HG03521 (cell line): ENCODE measurements at regions not wholly inside any gene's neighbourhood (a gene's known extent, or its start where the extent isn't known, plus 50 kb on each side); places are given as distances from the start of the nearest gene placed in this dataset.

ENCODE experiments used
- ATAC-seq: cut with Tn5 transposase; IDR thresholded peaks from one replicate; pipeline ENCODE4 v1.9.1; 2021; ENCODE audit warnings: mild to moderate bottlenecking, moderate library complexity; ENCODE audit not compliant: unreplicated experiment

DNA sequence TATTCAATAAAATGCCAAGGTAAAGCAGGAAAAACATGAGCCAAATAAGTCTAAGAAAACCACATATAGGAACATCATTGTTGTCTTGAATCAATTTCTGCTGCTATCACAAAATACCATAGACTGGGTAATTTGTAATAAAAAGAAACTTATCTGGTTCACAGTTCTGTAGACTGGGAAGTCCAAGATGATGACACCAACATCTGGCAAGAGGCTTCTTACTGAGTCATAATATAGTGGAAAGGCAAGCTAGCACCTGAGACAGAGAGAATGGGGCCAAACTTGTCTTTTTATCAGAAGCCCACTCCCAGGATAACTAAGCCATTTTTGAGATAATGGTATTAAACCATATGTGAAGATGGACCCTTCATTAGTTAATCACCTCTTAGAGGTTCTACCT, 975.9 kb downstream of the FLRT2 start:
- no peak for ATAC-seq

DNA sequence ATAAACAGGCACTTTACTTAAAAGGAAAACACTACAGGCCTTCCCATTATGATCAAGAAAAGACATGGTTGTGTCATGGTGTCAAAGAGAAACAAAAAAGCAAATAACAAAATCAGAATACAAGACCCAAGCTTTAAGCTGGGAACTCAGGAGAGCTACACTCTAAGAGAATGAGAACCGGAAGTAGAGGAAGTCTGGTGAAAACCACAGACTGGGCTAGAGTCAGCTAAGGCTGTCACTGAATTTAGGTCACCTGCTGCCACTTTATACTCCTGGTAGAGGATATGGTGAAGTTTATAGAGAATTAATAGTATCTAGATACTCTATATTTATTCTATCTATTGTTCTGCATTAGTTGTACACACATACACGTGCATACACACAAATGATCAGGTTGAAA, 971.7 kb downstream of the FLRT2 start:
- ATAC-seq = no peak

DNA sequence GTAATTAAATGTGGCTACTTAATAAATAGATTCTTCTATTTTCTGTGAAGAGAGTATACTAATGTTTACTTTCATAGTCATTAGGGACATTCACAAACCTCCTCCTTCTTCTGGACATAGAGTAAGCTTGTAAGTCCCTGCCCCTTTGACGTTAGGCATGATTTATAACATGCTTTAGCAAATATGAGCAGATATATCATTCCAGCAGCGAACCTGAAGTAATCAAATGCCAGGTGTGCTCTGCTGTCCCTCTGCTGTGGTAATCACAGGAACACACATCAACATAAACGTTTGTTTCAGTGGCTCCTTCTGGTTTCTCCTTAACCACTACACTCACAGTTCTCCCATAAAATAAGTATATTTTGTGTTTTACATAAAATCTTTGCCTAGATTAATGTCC, 961.8 kb downstream of the FLRT2 start:
- no peak for ATAC-seq

DNA sequence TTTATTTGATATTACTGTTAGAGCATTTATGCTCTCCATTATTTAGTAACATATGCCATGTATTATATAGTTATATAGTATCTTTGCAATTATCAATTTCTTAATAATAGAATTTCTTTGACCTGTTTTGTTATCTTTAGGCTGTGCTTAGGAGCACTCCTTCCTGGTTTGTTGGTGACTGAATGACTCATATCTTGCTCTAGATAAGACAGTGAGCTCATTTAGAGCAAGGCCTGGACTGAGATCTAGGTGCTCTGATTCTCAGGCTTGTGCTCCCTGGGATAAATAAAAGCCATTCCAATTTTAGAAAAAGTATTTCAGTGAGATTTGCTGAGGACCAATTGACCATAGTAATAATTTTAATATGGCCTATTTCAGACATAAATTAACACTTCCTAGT, 951.2 kb downstream of the FLRT2 start:
- ATAC-seq = no peak

DNA sequence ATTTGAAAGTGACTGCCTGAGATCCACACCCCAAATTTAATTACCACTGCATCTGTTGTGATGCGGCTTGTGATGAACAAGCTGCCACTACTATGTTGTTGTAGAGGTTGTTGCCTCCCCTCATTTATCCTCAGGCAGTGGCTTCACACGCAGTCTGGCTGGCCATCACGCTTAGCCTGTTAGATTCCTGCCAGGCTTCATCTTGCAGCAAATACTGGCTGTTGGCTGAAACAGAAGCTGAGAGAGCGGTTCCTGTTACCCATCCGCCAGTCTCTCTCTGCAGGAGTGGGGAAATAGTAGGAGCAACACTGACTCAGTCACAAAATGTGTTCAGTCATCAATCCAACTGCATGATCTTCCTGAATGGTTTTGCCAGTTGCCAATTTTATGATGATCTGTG, 934.4 kb downstream of the FLRT2 start:
- ATAC-seq = no peak

DNA sequence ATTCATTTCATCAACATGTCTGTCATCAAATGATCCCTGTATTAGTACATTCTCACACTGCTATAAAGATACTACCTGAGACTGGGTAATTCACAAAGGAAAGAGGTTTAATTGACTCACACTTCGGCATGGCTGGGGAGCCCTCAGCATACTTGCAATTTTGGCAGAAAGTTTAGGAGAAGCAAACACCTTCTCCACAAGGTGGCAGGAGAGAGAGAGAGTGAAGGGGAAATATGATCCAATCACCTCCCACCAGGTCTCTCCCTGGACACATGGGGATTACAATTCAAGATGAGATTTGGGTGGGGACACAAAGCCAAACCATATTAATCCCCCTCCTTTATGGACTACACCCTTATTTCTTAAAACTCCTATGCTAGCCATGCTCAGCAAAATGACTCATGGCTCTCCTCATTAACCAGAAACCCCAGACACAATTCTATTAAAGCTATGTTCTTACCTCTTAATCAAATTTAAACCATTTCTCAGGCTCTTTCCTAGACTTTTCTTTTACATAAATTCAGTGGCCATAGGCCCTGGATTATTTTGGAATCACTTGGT, 932.3 kb downstream of the FLRT2 start:
- no peak for ATAC-seq

DNA sequence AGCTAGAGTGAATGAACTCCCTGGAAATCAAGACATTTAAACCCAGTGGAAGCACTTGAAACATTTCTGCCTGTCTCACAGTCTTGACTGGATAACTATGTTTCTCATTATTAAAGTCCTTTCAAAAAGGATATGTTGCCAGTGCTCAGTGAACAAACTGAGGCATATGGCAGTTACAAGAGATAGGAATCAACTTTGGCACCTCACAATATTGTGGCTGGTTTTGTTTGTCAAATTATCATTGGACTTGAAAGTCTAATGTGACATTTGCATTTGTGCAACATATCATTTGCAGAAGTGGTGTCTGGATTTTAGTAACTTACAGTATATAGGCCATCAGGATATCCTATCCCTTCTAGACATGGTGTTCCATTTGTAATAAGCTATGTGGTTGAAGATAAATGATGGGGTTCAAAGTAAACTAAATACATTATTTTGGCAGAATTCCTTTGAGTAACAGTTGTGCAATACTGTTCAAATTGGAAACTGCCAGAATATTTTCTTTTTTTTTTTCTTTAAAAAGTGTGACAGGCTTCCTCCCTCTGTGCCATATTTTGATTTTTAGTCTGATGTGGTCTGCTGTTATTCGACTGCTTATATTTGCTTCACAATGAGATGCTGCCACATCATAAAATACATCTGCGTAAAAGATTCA, 927.7 kb downstream of the FLRT2 start:
- ATAC-seq = no peak

DNA sequence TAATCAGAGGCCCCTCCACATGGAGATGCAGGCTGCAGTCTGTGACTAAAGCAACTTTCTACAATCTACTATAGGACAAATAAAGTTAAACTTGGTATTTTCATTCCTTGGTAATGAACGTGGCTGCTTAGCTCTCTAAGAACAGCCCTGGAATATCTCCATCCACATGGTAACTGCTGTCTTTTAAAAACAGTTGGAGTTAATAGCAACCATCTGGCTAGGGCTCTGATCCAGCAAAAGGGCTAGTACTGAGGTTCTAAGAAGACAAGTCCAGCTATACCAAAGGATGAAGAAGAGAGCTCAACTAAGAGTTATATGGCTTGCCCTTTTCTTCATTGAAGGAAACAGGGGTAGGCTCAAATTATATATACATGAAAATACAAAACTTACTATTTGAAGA, 920.1 kb downstream of the FLRT2 start:
- no peak for ATAC-seq

DNA sequence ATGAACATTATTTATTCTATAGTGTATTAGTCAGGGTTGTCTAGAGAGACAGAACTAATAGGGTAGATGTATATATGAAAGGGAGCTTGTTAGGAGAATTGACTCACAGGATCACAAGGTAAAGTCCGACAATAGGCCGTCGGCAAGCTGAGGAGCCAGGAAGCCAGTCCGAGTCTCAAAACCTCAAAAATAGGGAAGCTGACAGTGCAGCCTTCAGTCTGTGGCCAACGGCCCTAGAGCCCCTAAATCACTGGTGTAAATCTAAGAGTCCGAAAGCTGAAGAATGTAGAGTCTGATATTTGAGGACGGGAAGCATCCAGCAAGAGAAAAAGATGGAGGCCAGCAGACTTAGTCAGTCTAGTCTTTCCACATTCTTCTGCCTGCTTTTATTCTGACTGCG, 912.2 kb downstream of the FLRT2 start:
- ATAC-seq = no peak

DNA sequence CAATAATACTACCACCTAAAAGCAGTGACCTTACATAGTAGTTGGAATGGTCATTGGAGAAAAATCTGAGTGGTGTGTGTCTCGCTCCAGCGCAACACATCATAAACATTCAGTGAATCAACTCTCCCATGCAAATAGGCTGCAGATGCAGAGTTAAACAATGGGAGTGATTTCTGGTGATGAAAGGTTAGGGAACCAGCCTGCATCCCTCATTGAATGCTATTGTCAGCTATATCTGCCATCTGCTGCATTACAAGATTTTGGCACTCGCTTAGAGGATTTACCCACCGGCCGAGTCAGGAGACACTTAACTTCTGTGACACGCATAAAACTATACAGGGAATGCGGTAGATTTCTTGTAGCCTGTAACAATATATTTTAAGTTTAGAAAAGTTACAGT, 900.9 kb downstream of the FLRT2 start:
- ATAC-seq = no peak

DNA sequence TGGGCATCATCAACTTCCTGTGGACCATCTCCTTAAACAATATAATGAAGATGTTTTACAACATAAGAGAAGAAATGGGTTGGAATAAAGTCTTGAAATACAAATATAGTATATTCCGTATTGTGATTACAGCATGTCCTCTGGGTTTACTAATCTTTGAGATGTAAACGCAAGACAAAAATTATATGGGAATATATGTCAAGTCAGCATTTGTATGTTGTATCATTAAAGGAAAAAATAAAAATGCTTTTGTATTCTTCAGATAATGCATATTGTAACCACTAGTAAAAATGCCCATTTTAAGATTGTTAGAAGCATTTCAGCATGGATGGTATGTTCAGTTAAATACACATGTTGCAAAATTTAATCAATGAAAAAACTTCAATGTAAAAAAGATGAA, 893.3 kb downstream of the FLRT2 start:
- ATAC-seq = no peak

DNA sequence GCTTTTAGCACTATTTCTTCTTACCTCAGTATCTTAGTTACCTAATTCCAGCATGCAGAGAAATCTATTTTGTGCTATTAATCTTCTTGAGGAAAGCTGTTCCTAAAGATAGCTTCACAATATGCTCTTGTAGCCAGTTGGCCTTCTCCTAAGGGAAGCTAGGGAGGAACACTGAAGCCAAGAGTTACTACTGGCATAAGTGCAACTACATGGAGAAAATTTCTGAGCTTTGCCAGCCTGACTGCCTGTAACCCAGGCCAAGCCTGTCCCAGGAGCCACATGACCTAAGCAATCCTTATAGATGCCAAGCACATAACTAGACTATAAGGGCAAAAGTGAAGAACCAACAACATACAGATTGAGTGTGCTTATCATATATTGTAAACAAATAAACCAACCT, 890.2 kb downstream of the FLRT2 start:
- ATAC-seq = no peak

DNA sequence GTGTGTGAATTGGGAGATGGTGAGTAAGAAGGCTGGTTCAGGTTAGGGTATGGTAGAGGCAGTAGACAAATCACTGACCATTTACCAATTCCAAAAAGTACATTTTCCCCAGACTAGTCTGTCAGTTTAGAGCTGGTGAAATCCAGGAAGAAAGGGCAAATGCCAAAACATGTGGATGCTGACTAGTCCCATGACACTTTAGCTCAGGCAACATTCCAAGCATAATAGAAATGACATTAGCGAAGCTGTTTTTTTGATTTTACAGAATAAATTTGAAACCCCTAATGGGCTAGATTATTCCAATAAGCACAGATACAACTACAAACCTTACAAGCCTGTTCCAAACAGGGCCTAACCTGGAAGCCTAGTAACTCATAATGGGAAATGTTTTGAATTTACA, 884.2 kb downstream of the FLRT2 start:
- no peak for ATAC-seq

DNA sequence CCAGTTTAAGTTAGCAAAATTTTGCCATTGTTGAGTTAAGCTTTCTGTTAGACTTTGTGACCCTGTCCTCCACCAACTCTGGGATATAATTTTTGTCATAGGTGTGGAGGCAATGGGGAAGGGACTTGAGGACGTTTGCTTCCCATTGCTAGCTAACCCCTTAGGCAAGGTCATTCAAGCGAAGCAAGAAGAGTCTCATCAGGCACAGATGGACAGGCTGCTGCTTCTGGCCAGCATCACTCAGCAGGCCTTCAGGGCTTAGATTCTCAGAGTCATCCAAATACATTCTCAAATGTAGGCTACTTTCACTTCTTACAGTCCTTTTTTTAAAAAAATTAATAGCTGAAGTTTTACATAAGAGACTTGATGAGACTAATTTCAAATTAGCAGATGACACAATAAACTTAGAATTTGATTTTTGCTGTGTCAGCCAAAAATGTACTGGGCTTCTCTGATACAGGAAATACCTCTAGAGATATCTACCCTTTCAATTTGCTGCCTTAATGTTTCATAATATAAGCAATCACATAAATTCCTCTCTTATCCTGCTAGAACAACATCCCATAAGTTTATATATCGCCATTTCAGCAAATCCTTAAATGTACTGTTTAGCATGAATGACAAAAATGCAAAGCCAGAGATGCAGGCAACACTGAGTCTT, 875.2 kb downstream of the FLRT2 start:
- no peak for ATAC-seq

DNA sequence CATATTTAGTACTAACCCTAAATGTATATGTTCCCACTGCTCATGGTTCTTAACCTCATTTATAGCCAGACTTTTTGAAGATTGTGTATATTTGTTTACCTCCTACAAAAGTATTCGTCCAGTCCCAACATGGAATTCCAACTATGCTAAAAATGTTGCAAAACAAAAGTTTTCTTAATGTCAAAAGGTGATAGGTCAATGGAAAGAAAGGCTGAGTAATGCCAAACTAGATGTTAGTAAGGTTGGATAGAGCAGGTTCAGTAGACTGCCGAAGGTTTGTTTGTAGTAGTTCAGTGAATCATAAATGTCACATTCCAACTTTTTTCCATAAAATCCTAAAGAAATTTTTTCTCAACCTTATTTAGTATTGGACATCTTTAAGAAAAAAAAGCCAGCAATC, 874.5 kb downstream of the FLRT2 start:
- no peak for ATAC-seq

DNA sequence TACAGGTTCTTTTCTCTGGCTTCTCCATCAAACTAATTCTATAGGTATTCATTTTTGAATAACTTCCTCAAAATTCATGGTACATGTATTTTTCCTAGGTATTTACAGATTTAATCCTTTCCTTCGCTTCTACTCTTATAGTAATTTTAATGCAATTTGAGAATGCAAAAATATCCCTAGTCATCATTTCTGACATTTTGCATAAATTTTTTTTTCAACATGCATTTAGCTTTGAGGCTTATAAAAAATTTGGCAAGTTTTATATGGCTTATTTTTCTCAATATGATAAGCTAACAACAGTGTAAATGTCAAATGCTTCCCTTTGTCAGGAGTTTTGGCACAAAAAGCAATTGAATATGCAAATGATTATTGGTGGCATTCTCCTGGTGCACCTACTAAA, 872.6 kb downstream of the FLRT2 start:
- ATAC-seq = no peak

DNA sequence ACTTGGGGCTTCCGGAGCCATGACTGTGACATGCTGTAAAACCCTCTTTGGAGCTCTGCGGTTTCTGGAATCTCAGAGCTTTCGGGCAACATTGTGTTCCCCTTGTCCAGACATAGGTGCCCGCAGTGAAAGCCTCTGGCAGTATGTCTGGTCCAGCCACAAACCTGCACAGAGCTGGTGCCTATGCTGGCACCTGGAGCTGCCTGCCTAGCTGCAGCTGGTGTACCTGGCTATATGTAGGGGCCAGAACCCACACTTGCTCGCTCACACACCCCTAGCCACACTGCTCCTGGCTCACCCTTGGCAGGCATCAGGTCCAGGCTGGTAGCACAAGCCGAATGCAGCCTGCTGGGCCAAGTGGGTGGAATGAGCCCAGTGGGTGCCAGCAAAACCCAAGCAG, 861.1 kb downstream of the FLRT2 start:
- ATAC-seq = no peak

DNA sequence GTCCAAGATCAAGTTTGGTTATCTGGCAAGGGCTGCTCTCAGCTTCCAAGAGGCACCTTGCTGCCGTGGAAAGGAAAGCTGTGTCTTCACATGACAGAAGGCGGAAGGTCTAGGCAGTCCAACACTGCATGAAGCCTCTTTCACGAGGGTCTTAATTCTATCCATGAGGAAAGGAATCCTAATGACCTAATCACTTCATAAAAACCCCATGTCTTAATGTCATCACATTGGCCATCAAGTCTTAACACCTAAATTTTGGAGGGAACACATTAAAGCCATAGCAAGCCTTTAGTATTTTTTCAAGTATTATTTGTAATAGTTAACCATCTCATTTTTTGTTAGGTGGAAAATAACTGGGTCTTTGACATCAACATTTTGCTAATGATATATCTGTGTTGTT, 858.3 kb downstream of the FLRT2 start:
- no peak for ATAC-seq

DNA sequence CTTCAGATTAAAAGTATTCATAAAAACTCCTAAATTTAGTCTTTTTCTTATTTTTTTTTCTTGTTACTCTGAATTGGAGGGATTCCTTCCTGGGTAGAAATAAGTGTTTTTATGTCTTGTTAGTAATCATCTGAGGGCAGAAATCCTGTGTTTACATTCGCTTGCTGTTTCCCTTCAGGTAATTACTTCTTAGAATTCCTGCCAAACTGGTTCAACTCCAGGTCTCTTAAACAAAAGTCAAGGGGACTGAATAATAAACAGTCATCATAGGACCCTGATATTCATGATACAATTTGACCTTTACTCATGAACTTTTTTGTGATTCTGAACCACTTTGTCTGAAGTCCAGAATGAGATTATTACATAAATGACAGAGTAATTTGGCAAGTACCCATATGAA, 843.9 kb downstream of the FLRT2 start:
- ATAC-seq = no peak

DNA sequence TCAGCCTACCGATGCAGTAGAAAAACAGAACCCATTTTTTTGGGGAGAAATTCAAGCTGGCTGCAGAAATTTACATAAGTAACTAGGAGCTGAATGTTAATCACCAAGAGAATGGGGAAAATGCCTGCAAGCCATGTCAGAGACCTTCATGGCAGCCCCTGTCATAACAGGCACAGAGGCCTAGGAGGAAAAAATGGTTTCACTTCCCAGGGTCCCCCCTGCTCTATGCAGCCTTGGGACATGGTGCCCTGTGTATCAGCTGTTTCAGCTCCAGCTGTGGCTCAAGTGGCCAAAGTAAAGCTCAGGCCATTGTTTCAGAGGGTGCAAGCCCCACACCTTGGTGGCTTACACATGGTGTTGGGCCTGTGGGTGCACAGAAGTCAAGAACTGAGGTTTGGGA, 842.5 kb downstream of the FLRT2 start:
- ATAC-seq = no peak

DNA sequence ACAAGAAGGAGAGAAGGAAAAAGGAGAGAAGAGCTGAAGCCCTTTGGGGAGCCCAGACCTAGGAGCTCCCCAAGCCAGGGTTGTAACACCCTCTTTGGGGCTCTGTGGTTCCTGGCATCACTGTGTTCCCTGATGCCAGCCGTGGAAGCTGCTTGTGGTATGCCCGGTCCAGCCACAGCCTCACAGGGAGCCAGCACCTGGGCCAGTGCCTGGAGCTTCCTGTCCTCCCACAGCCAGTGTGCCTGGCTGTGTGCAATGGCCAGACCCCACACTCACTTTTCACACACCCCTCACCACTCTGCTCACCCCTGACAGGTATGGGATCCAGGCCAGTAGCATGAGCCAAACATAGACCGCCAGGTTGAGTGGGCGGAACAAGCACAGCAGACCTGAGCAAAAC, 834.7 kb downstream of the FLRT2 start:
- no peak for ATAC-seq

DNA sequence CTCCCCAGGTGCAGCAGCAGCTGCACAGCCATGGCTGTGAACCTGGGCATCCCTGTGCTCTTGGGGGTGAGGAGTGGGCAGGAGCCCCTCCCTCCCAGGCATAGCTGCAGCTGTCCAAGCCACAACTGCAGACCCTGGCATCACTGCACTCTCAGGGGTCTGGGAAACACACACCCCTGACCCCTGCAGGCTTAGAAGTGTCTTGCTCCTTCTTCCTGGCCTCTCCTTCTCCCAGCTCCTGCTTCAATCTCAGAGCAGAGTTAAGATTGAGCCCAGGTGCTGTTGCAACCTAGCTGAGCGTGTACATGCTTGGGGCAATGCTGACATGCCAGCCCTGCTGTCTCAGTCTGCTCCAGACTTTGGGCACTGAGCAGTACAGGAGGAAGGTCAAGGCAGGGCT, 833.6 kb downstream of the FLRT2 start:
- no peak for ATAC-seq

DNA sequence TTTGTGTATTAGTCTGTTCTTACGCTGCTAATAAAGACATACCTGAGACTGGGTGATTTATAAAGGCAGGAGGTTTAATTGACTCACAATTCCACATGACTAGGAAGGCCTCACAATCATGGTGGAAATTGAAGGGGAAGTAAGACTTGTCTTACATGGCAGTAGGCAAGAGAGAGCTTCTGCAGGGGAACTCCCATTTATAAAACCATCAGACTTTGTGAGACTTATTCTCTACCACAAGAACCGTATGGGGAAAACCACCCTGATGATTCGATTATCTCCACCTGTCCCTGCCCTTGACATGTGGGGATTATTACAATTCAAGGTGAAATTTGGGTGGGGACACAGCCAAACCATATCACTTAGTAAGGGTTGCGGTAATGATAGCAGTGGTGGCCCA, 833.1 kb downstream of the FLRT2 start:
- no peak for ATAC-seq
